ENCODE measurements at regions not wholly inside any gene's neighbourhood (a gene's known extent, or its start where the extent isn't known, plus 50 kb on each side); places are given as distances from the start of the nearest gene placed in this dataset.

- no peak for DNase-seq (ENCODE audit: low read depth, low spot score)
- H3K27me3 ChIP-seq (ENCODE audit: control insufficient read depth, insufficient read depth, low read length): no peaks in the 10 kb centered on the region
- H3K4me1 ChIP-seq (ENCODE audit: control insufficient read depth, insufficient read depth, low read length): no peaks in the 10 kb centered on the region
- no peak overlapping the region for H3K4me3 ChIP-seq (ENCODE audit: low read length)
- H3K9me3 ChIP-seq (ENCODE audit: control insufficient read depth, insufficient read depth, low read length): no peaks in the 10 kb centered on the region
- no peaks in the 10 kb centered on the region for H3K36me3 ChIP-seq (ENCODE audit: control insufficient read depth, insufficient read depth, low read length)
- WGBS (ENCODE audit: insufficient coverage, insufficient read length): no CpG with 5 or more reads among the region's 1 CpG
- H3K27ac ChIP-seq (ENCODE audit: low read length): no peak overlapping the region
Observed at GRCh38 chr4:141914746-141915145, 278.4 kb downstream of the IL15 start.

DNA sequence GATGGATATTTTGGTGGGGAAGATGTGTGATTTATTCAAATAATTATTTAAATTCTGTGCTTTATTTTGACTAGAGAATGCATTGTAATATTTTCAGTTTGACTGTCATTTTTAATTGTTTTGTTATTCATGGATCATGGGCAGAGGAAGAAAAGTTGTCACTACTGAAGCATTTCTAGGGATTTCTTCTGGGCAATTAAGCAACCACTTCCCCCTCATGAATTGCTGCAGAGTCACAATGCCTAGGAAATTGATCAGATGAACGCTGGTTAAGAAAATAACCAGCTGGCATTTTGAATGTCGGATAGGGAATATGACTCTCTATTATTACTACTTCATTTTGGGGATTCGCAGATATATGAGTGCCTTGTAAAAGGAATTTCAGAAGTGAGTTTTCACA, 283.3 kb downstream of the IL15 start:
- Histone ChIP-seq H3K4me3 (ENCODE audit: low read length) (no peak overlapping the region), H3K36me3 (ENCODE audit: control insufficient read depth, insufficient read depth, low read length) (no peaks in the 10 kb centered on the region), H3K9me3 (ENCODE audit: control insufficient read depth, insufficient read depth, low read length) (no peaks in the 10 kb centered on the region), H3K27me3 (ENCODE audit: control insufficient read depth, insufficient read depth, low read length) (no peaks in the 10 kb centered on the region), H3K4me1 (ENCODE audit: control insufficient read depth, insufficient read depth, low read length) (no peaks in the 10 kb centered on the region), H3K27ac (ENCODE audit: low read length) (no peak overlapping the region)
- no peak for DNase-seq (ENCODE audit: low read depth, low spot score)
- WGBS (ENCODE audit: insufficient coverage, insufficient read length): no CpG with 5 or more reads among the region's 3 CpGs

DNA sequence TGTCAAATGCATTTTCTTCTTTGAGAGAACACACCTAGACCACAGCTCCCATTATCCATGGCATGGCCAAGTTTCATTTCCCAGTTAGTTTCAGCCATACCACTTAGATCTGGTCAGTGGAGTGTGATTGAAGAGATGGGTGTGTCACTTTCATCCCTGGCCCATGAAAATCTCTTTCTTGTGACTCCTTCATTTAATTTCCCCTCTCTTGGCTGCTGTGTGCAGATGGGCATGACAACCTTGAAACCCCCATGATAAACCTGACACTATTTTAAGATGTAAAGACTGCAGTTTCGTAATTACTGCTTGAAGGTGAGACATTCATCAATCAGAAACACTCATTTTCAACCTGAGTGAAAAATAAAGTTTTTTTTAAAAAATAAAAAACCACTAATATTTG, 284.9 kb downstream of the IL15 start:
- no peak overlapping the region for H3K4me3 ChIP-seq (ENCODE audit: low read length)
- no CpG with 5 or more reads among the region's 1 CpG for WGBS (ENCODE audit: insufficient coverage, insufficient read length)
- no peaks in the 10 kb centered on the region for H3K36me3 ChIP-seq (ENCODE audit: control insufficient read depth, insufficient read depth, low read length)
- no peaks in the 10 kb centered on the region for H3K9me3 ChIP-seq (ENCODE audit: control insufficient read depth, insufficient read depth, low read length)
- no peak for DNase-seq (ENCODE audit: low read depth, low spot score)
- no peaks in the 10 kb centered on the region for H3K27me3 ChIP-seq (ENCODE audit: control insufficient read depth, insufficient read depth, low read length)
- H3K27ac ChIP-seq (ENCODE audit: low read length): no peak overlapping the region
- no peaks in the 10 kb centered on the region for H3K4me1 ChIP-seq (ENCODE audit: control insufficient read depth, insufficient read depth, low read length)

DNA sequence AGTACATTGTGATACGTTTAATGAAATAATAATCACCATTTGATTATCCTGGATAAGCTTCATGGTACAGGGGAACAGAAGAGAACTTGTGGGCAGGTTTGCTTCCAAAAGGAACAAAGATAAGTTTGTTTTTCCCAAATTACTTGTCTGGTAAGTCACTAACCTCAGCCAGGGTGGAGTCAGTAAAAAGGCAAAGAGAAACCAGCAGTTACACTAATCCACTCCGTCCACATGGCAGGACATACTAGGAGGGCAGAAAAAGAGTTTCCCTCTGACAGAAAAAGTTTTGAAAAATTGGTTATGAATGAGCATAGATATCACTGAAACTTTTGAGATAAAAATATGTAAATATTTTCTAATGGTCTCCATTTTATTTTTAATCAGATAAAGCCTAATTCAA, 285.9 kb downstream of the IL15 start:
- WGBS (ENCODE audit: insufficient coverage, insufficient read length): no CpG with 5 or more reads among the region's 2 CpGs
- no peaks in the 10 kb centered on the region for H3K9me3 ChIP-seq (ENCODE audit: control insufficient read depth, insufficient read depth, low read length)
- H3K27me3 ChIP-seq (ENCODE audit: control insufficient read depth, insufficient read depth, low read length): no peaks in the 10 kb centered on the region
- DNase-seq (ENCODE audit: low read depth, low spot score): no peak
- H3K4me3 ChIP-seq (ENCODE audit: low read length): no peak overlapping the region
- no peaks in the 10 kb centered on the region for H3K4me1 ChIP-seq (ENCODE audit: control insufficient read depth, insufficient read depth, low read length)
- no peak overlapping the region for H3K27ac ChIP-seq (ENCODE audit: low read length)
- no peaks in the 10 kb centered on the region for H3K36me3 ChIP-seq (ENCODE audit: control insufficient read depth, insufficient read depth, low read length)

DNA sequence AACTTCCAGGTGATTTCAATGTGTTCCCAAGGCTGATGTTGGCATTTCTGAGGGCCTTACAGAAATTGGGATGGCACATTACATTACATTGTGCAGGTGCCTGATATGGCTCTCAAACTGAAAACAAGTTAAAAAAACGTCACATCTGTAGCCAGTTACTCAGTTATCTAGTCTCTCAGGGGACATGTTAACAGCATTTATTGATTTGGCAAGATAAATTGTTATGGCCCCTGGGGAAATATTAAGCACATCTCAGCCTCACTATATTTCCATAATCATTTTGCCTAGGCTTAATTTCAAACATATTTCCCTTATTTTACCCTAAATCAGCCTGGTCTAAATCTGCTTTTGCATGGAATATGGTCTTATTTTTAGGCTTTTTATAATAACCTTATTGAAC, 290.0 kb downstream of the IL15 start:
- H3K27me3 ChIP-seq (ENCODE audit: control insufficient read depth, insufficient read depth, low read length): no peaks in the 10 kb centered on the region
- no peak overlapping the region for H3K27ac ChIP-seq (ENCODE audit: low read length)
- WGBS (ENCODE audit: insufficient coverage, insufficient read length): no CpG with 5 or more reads among the region's 1 CpG
- no peaks in the 10 kb centered on the region for H3K36me3 ChIP-seq (ENCODE audit: control insufficient read depth, insufficient read depth, low read length)
- H3K9me3 ChIP-seq (ENCODE audit: control insufficient read depth, insufficient read depth, low read length): no peaks in the 10 kb centered on the region
- no peaks in the 10 kb centered on the region for H3K4me1 ChIP-seq (ENCODE audit: control insufficient read depth, insufficient read depth, low read length)
- no peak for DNase-seq (ENCODE audit: low read depth, low spot score)
- H3K4me3 ChIP-seq (ENCODE audit: low read length): no peak overlapping the region

GRCh38 chr4:141932490-141932889, 296.1 kb downstream of the IL15 start:
- no peaks in the 10 kb centered on the region for H3K4me1 ChIP-seq (ENCODE audit: control insufficient read depth, insufficient read depth, low read length)
- DNase-seq (ENCODE audit: low read depth, low spot score): no peak
- H3K27ac ChIP-seq (ENCODE audit: low read length): no peak overlapping the region
- no peaks in the 10 kb centered on the region for H3K9me3 ChIP-seq (ENCODE audit: control insufficient read depth, insufficient read depth, low read length)
- no peaks in the 10 kb centered on the region for H3K27me3 ChIP-seq (ENCODE audit: control insufficient read depth, insufficient read depth, low read length)
- no peak overlapping the region for H3K4me3 ChIP-seq (ENCODE audit: low read length)
- H3K36me3 ChIP-seq (ENCODE audit: control insufficient read depth, insufficient read depth, low read length): no peaks in the 10 kb centered on the region

DNA sequence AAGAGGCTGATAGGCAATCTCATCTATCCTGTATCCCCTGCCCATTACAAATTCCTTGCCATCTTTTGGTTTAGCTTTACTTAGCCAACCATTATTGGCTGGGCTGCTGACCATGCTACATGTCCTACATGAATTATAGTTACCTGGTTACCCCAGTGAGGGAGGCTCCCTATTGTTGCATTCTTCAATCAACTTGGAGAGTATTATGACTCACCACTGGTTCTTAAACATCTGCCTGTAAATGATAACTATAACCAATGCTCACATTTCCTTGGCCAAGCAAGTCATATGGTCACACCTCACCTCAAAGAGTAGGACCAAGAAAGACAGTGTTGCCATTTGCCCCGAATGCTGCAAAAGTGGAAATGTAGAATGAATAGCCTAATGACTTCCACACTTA, 297.6 kb downstream of the IL15 start:
- Histone ChIP-seq H3K27me3 (ENCODE audit: control insufficient read depth, insufficient read depth, low read length) (no peaks in the 10 kb centered on the region), H3K4me3 (ENCODE audit: low read length) (no peak overlapping the region), H3K4me1 (ENCODE audit: control insufficient read depth, insufficient read depth, low read length) (no peaks in the 10 kb centered on the region), H3K36me3 (ENCODE audit: control insufficient read depth, insufficient read depth, low read length) (no peaks in the 10 kb centered on the region), H3K27ac (ENCODE audit: low read length) (no peak overlapping the region), H3K9me3 (ENCODE audit: control insufficient read depth, insufficient read depth, low read length) (no peaks in the 10 kb centered on the region)
- WGBS (ENCODE audit: insufficient coverage, insufficient read length): no CpG with 5 or more reads among the region's 1 CpG
- no peak for DNase-seq (ENCODE audit: low read depth, low spot score)

- Histone ChIP-seq H3K4me1 (ENCODE audit: control insufficient read depth, insufficient read depth, low read length) (no peaks in the 10 kb centered on the region), H3K9me3 (ENCODE audit: control insufficient read depth, insufficient read depth, low read length) (no peaks in the 10 kb centered on the region), H3K27ac (ENCODE audit: low read length) (no peak overlapping the region), H3K27me3 (ENCODE audit: control insufficient read depth, insufficient read depth, low read length) (no peaks in the 10 kb centered on the region), H3K4me3 (ENCODE audit: low read length) (no peak overlapping the region), H3K36me3 (ENCODE audit: control insufficient read depth, insufficient read depth, low read length) (no peaks in the 10 kb centered on the region)
- no peak for DNase-seq (ENCODE audit: low read depth, low spot score)
- no CpG with 5 or more reads among the region's 2 CpGs for WGBS (ENCODE audit: insufficient coverage, insufficient read length)
Observed at GRCh38 chr4:141955696-141956095, 319.3 kb downstream of the IL15 start.

DNA sequence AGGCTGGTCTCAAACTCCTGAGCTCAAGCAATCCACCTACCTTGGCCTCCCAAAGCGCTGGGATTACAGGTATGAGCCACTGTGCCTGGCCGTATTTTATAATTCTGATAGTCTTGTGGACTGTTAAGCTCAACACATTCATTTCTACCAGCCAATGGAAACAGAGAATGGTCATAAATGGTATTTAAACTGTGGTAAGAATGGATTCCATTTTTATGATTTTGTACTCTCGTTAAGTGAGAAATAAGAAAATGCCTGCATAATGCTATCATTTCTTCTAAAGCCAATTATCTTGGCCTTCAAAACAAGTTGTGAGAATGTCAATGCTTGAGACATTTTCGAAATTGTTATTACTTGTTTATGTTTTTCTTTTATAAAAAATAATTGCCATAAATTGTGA, 321.0 kb downstream of the IL15 start:
- no peak for DNase-seq (ENCODE audit: low read depth, low spot score)
- Histone ChIP-seq H3K36me3 (ENCODE audit: control insufficient read depth, insufficient read depth, low read length) (no peaks in the 10 kb centered on the region), H3K4me3 (ENCODE audit: low read length) (no peak overlapping the region), H3K27ac (ENCODE audit: low read length) (no peak overlapping the region), H3K27me3 (ENCODE audit: control insufficient read depth, insufficient read depth, low read length) (no peaks in the 10 kb centered on the region), H3K4me1 (ENCODE audit: control insufficient read depth, insufficient read depth, low read length) (no peaks in the 10 kb centered on the region), H3K9me3 (ENCODE audit: control insufficient read depth, insufficient read depth, low read length) (no peaks in the 10 kb centered on the region)
- no CpG with 5 or more reads among the region's 4 CpGs for WGBS (ENCODE audit: insufficient coverage, insufficient read length)

DNA sequence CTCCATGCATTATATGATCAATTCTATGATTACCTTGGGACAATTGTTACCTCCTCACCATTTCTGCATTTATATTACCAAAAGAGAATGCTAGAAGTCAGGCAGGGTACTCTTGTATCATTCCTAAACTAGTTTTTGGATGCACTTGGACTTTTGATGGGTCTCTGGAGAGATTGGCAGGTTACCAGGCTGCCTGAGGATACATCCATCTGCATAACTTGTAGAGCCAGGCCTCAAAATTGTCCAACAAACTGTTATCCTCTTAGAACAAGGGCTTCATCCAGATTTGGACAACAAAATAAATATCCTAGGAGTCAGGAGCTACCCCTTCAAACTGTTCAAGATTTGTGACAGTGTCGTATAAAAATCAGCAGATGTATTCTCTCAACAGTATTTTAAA, 326.1 kb downstream of the IL15 start:
- Histone ChIP-seq H3K27me3 (ENCODE audit: control insufficient read depth, insufficient read depth, low read length) (no peaks in the 10 kb centered on the region), H3K9me3 (ENCODE audit: control insufficient read depth, insufficient read depth, low read length) (no peaks in the 10 kb centered on the region), H3K36me3 (ENCODE audit: control insufficient read depth, insufficient read depth, low read length) (no peaks in the 10 kb centered on the region), H3K27ac (ENCODE audit: low read length) (no peak overlapping the region), H3K4me1 (ENCODE audit: control insufficient read depth, insufficient read depth, low read length) (no peaks in the 10 kb centered on the region), H3K4me3 (ENCODE audit: low read length) (no peak overlapping the region)
- no peak for DNase-seq (ENCODE audit: low read depth, low spot score)
- no CpG with 5 or more reads among the region's 1 CpG for WGBS (ENCODE audit: insufficient coverage, insufficient read length)

GRCh38 chr4:141971869-141972268, 335.5 kb downstream of the IL15 start:
- Histone ChIP-seq H3K27ac (ENCODE audit: low read length) (no peak overlapping the region), H3K27me3 (ENCODE audit: control insufficient read depth, insufficient read depth, low read length) (no peaks in the 10 kb centered on the region), H3K4me3 (ENCODE audit: low read length) (no peak overlapping the region), H3K4me1 (ENCODE audit: control insufficient read depth, insufficient read depth, low read length) (no peaks in the 10 kb centered on the region), H3K9me3 (ENCODE audit: control insufficient read depth, insufficient read depth, low read length) (no peaks in the 10 kb centered on the region; the same call in 1 of the 2 replicates), H3K36me3 (ENCODE audit: control insufficient read depth, insufficient read depth, low read length) (no peaks in the 10 kb centered on the region)
- no CpG with 5 or more reads among the region's 3 CpGs for WGBS (ENCODE audit: insufficient coverage, insufficient read length)
- no peak for DNase-seq (ENCODE audit: low read depth, low spot score)

All from iPS DF 6.9 (cell line).